Nephron progenitor cell (in vitro differentiated cells): ENCODE measurements at regions not wholly inside any gene's neighbourhood (a gene's known extent, or its start where the extent isn't known, plus 50 kb on each side); places are given as distances from the start of the nearest gene placed in this dataset.

Experiments used
- DNase-seq: peaks from one replicate; pipeline ENCODE4 v3.0.0; 2021
- H3K27ac Mint-ChIP-seq: 2 replicates; pipeline ENCODE4 v1.8.0; 2021; ENCODE audit warnings: mild to moderate bottlenecking, moderate library complexity, mixed read lengths
- H3K27me3 Mint-ChIP-seq: 2 replicates; pipeline ENCODE4 v1.8.0; 2021; ENCODE audit warnings: mild to moderate bottlenecking, low read depth, mixed read lengths; ENCODE audit not compliant: poor library complexity
- H3K36me3 Mint-ChIP-seq: 2 replicates; pipeline ENCODE4 v1.8.0; 2021; ENCODE audit warnings: low read depth, mixed read lengths
- H3K4me1 Mint-ChIP-seq: 2 replicates; pipeline ENCODE4 v1.8.0; 2021; ENCODE audit warnings: mixed read lengths
- H3K4me3 Mint-ChIP-seq: 2 replicates; pipeline ENCODE4 v1.8.0; 2021; ENCODE audit warnings: mild to moderate bottlenecking, moderate library complexity, mixed read lengths
- H3K9me3 Mint-ChIP-seq: 2 replicates; pipeline ENCODE4 v1.8.0; 2021; ENCODE audit warnings: mild to moderate bottlenecking, moderate library complexity, mixed read lengths
- CTCF ChIP-seq: fragments of 200-600 bp; sonication (generic); IDR thresholded peaks from 2 replicates; pipeline ENCODE4 v1.5.0; 2021; ENCODE audit warnings: antibody characterized with exemption

- Mint-ChIP-seq H3K36me3 (no peaks in the 10 kb centered on the region), H3K9me3 (peaks cover 77% of the 10 kb centered on the region), H3K4me3 (no peak overlapping the region), H3K27ac (no peak overlapping the region), H3K4me1 (no peaks in the 10 kb centered on the region), H3K27me3 (peaks cover 3% of the 10 kb centered on the region)
- DNase-seq = no peak
- no peak for TF ChIP-seq CTCF
These were observed 485.0 kb downstream of the SPATA31A7 start for GRCh38 chr9:61674882-61675281.
